Tibial nerve (tissue), 4 donors: ENCODE measurements at regions not wholly inside any gene's neighbourhood (a gene's known extent, or its start where the extent isn't known, plus 50 kb on each side); places are given as distances from the start of the nearest gene placed in this dataset.

ENCODE experiments used
- CTCF ChIP-seq, 5 experiments: fragments of 200-600 bp in 3 of 5; fragments of 450-650 bp in 2 of 5; sonication (generic) in 3 of 5; IDR thresholded peaks; one replicate each; pipeline ENCODE4 v1.5.1; 2016 to 2019; ENCODE audit warnings: antibody characterized with exemption in 5 of 5, mild to moderate bottlenecking in 3 of 5, moderate library complexity in 2 of 5
- EP300 ChIP-seq, 2 donors: sonication (generic); formaldehyde crosslinking; IDR thresholded peaks; one replicate each; pipeline ENCODE4 v1.6.1; 2017; ENCODE audit warnings: antibody characterized with exemption in 2 of 2, mild to moderate bottlenecking in 1 of 2

- no peak for TF ChIP-seq EP300 (IDR thresholded peaks at IDR 0.05)
- TF ChIP-seq CTCF (IDR thresholded peaks at IDR 0.05) = no peak
Measured at GRCh38 chr17:77496831-77497577, 356.2 kb downstream of the SEC14L1 start.
